B cell (primary cell): ENCODE measurements at regions not wholly inside any gene's neighbourhood (a gene's known extent, or its start where the extent isn't known, plus 50 kb on each side); places are given as distances from the start of the nearest gene placed in this dataset.

Experiments
- ATAC-seq: fragments of 200-7000 bp; cut with Tn5 transposase; one replicate; pipeline ENCODE4 v1.10.0; 2021; ENCODE audit warnings: low read depth, mild to moderate bottlenecking, moderate number of reproducible peaks, moderate library complexity
- CTCF ChIA-PET: fragments of 350-600 bp; sonication (Branson Sonifier 250); formaldehyde crosslinking; loops from one replicate; lab custom pipeline; 2021; ENCODE audit warnings: antibody characterized with exemption, inconsistent platforms; lab: Charles Lee
- POLR2A ChIA-PET: fragments of 350-600 bp; sonication (Branson Sonifier 250); formaldehyde crosslinking; loops from one replicate; lab custom pipeline; 2021; ENCODE audit warnings: antibody characterized with exemption; lab: Charles Lee
- DNase-seq: peaks from one replicate; pipeline ENCODE4 v3.0.0; 2013
- H2AFZ ChIP-seq: 2 replicates; pipeline ENCODE4 v1.6.1; 2012; ENCODE audit warnings: mild to moderate bottlenecking, low read depth, low read length; ENCODE audit not compliant: insufficient read depth, poor library complexity, severe bottlenecking
- H3K27ac ChIP-seq, 2 donors: 1 replicate in 1 of 2; 2 replicates in 1 of 2; pipeline ENCODE4 v1.5.1; 2012 to 2013; ENCODE audit warnings: low read length in 2 of 2, mild to moderate bottlenecking in 2 of 2, moderate library complexity in 1 of 2
- H3K27me3 ChIP-seq, 4 experiments: fragments of 200-600 bp in 1 of 4; sonication (generic) in 1 of 4; replicated peaks in 1 of 4; 1 replicate in 2 of 4; 2 replicates in 2 of 4; pipeline versions ENCODE4 v1.6.1 to v1.7.0; 2013 to 2016; ENCODE audit warnings: low read length in 3 of 4, mild to moderate bottlenecking in 2 of 4, mixed read lengths in 1 of 4, moderate library complexity in 1 of 4; ENCODE audit not compliant: insufficient read depth in 4 of 4, control insufficient read depth in 3 of 4; ENCODE audit errors: control extremely low read depth in 1 of 4
- H3K36me3 ChIP-seq, 2 experiments: replicated peaks in 1 of 2; 1 replicate in 1 of 2; 2 replicates in 1 of 2; pipeline versions ENCODE4 v1.6.1 to v1.7.1; 2013; ENCODE audit warnings: low read length in 1 of 2; ENCODE audit not compliant: insufficient read depth in 2 of 2, control insufficient read depth in 1 of 2; ENCODE audit errors: control extremely low read depth in 1 of 2, extremely low read depth in 1 of 2
- H3K4me1 ChIP-seq, 2 donors: fragments of 200-600 bp in 1 of 2; sonication (generic) in 1 of 2; 1 replicate in 1 of 2; 2 replicates in 1 of 2; pipeline versions ENCODE4 v1.5.1 to v1.6.1; 2013 to 2017; ENCODE audit warnings: low read length in 2 of 2; ENCODE audit not compliant: control insufficient read depth in 2 of 2, insufficient read depth in 2 of 2
- H3K4me2 ChIP-seq: replicated peaks from 2 replicates; pipeline ENCODE3; 2012; ENCODE audit warnings: mild to moderate bottlenecking, low read depth, low read length; ENCODE audit not compliant: poor library complexity, severe bottlenecking
- H3K4me3 ChIP-seq, 5 experiments: fragments of 200-600 bp in 1 of 5; sonication (generic) in 1 of 5; 1 replicate in 3 of 5; 2 replicates in 2 of 5; pipeline versions ENCODE4 v1.5.1 to v1.7.0; 2011 to 2016; ENCODE audit warnings: low read length in 4 of 5, mild to moderate bottlenecking in 4 of 5, low read depth in 2 of 5, control low read depth in 1 of 5, moderate library complexity in 1 of 5; ENCODE audit not compliant: insufficient read depth in 1 of 5; ENCODE audit errors: control extremely low read depth in 1 of 5, extremely low read depth in 1 of 5
- H3K79me2 ChIP-seq: fragments of 200-600 bp; sonication (generic); one replicate; pipeline ENCODE4 v1.6.0; 2016; ENCODE audit warnings: low read length; ENCODE audit not compliant: control insufficient read depth, insufficient read depth
- H3K9ac ChIP-seq: fragments of 200-600 bp; sonication (generic); 2 replicates; pipeline ENCODE4 v1.6.1; 2017; ENCODE audit warnings: mild to moderate bottlenecking, low read length, moderate library complexity
- H3K9me3 ChIP-seq, 3 donors: one replicate each; pipeline versions ENCODE4 v1.6.1 to v1.7.1; 2013; ENCODE audit warnings: low read length in 2 of 3; ENCODE audit not compliant: control insufficient read depth in 2 of 3, insufficient read depth in 1 of 3; ENCODE audit errors: control extremely low read depth in 1 of 3
- H4K20me1 ChIP-seq: 2 replicates; pipeline ENCODE4 v1.6.0; 2012; ENCODE audit warnings: mild to moderate bottlenecking, low read length; ENCODE audit not compliant: insufficient read depth, control insufficient read depth, poor library complexity, severe bottlenecking
- H3K27ac Mint-ChIP-seq: one replicate; pipeline ENCODE4 v1.8.0; 2021; ENCODE audit warnings: mixed read lengths
- H3K27me3 Mint-ChIP-seq: one replicate; pipeline ENCODE4 v1.8.0; 2021; ENCODE audit warnings: mixed read lengths
- H3K4me1 Mint-ChIP-seq: one replicate; pipeline ENCODE4 v1.8.0; 2021; ENCODE audit warnings: mixed read lengths
- H3K4me3 Mint-ChIP-seq: one replicate; pipeline ENCODE4 v1.8.0; 2021; ENCODE audit warnings: mixed read lengths
- H3K9me3 Mint-ChIP-seq: one replicate; pipeline ENCODE4 v1.8.0; 2022; ENCODE audit warnings: mixed read lengths; ENCODE audit not compliant: insufficient read depth
- CTCF ChIP-seq: fragments of 200-600 bp; IDR thresholded peaks from one replicate; pipeline ENCODE4 v1.8.0; 2022; ENCODE audit warnings: antibody characterized with exemption, mild to moderate bottlenecking
- EZH2 ChIP-seq: IDR thresholded peaks from 2 replicates; pipeline ENCODE4 v1.6.1; 2012; ENCODE audit warnings: borderline replicate concordance, low read depth, mild to moderate bottlenecking, moderate library complexity, low read length; ENCODE audit not compliant: insufficient read depth, poor library complexity, severe bottlenecking
- WGBS: methylation state at CpG from one replicate; pipeline ENCODE4 v1.1.5; 2013; ENCODE audit warnings: missing lambda C conversion rate; ENCODE audit not compliant: insufficient coverage; 5-methylcytosine and 5-hydroxymethylcytosine counted together
- intact Hi-C: fragments of 100-400 bp; cut with micrococcal nuclease; formaldehyde crosslinking; loops from one replicate; pipeline ENCODE4 v1.10.0; 2022

DNA sequence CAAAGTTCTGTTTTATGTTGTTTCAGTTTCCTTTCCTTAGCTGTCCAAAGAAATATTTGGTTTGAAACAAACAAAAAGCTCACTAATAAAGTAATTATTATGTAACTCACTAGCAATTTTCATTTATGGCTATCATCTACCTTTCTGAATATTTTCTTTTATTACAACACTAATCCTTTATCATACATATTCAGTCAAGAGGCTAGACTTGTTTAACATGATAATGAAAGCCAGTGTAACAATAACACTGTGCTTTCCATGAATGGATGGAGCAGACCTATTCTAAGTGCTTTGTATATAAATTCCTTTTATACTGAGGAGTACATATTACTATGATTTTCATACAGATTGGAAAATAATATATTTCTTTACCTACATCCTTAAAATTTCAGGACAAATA, 972.8 kb upstream of the ADGRL4 start:
- no peaks in the 10 kb centered on the region for H3K79me2 ChIP-seq
- no peaks in the 10 kb centered on the region for H3K4me1 ChIP-seq
- no peak overlapping the region for H3K4me3 ChIP-seq
- no peak overlapping the region for H3K27ac Mint-ChIP-seq
- H2AFZ ChIP-seq = no peak overlapping the region
- no peaks in the 10 kb centered on the region for H3K27me3 ChIP-seq
- intact Hi-C loops = no loop called here
- H3K4me2 ChIP-seq = no peak overlapping the region
- no peaks in the 10 kb centered on the region for H3K36me3 ChIP-seq
- TF ChIP-seq EZH2 (no peak), CTCF (no peak)
- DNase-seq (no peak), ATAC-seq (no peak)
- no peaks in the 10 kb centered on the region for H3K4me1 Mint-ChIP-seq
- H3K27ac ChIP-seq = no peak overlapping the region
- peaks cover 2% of the 10 kb centered on the region for H3K9me3 Mint-ChIP-seq
- H3K9ac ChIP-seq = no peak overlapping the region
- POLR2A ChIA-PET = no interaction called here
- H3K4me3 Mint-ChIP-seq = no peak overlapping the region
- H3K9me3 ChIP-seq = no peaks in the 10 kb centered on the region
- H3K27me3 Mint-ChIP-seq = no peaks in the 10 kb centered on the region
- CTCF ChIA-PET = no interaction called here
- no peaks in the 10 kb centered on the region for H4K20me1 ChIP-seq

- ATAC-seq (no peak), DNase-seq (no peak)
- H3K4me1 Mint-ChIP-seq = no peaks in the 10 kb centered on the region
- TF ChIP-seq CTCF (no peak), EZH2 (no peak)
- POLR2A ChIA-PET = no interaction called here
- Histone ChIP-seq H3K36me3 (no peaks in the 10 kb centered on the region), H2AFZ (no peak overlapping the region), H3K4me2 (no peak overlapping the region), H3K9me3 (no peaks in the 10 kb centered on the region), H4K20me1 (no peaks in the 10 kb centered on the region), H3K27ac (no peak overlapping the region), H3K4me3 (no peak overlapping the region), H3K4me1 (no peaks in the 10 kb centered on the region), H3K9ac (no peak overlapping the region), H3K27me3 (no peaks in the 10 kb centered on the region), H3K79me2 (no peaks in the 10 kb centered on the region)
- intact Hi-C loops = no loop called here
- no peaks in the 10 kb centered on the region for H3K27me3 Mint-ChIP-seq
- CTCF ChIA-PET = no interaction called here
- H3K9me3 Mint-ChIP-seq = peaks cover 2% of the 10 kb centered on the region
- WGBS = 76% methylated on average over 3 of the region's 3 CpGs
- H3K27ac Mint-ChIP-seq = no peak overlapping the region
- H3K4me3 Mint-ChIP-seq = no peak overlapping the region
Measured at GRCh38 chr1:79976287-79976686, 969.8 kb upstream of the ADGRL4 start.
